Brain microvascular endothelial cell (primary cell): ENCODE measurements at regions not wholly inside any gene's neighbourhood (a gene's known extent, or its start where the extent isn't known, plus 50 kb on each side); places are given as distances from the start of the nearest gene placed in this dataset.
A peak's percentile ranks its signal among the peaks of the same experiment; 100 is the strongest.

Experiments
- DNase-seq: peaks from one replicate; pipeline ENCODE4 v3.0.0-alpha.2; 2020
- H3K27ac ChIP-seq: fragments of 250-450 bp; sonication (Bioruptor Pico); 2 replicates; pipeline ENCODE4 v1.5.1; 2020; ENCODE audit warnings: mild to moderate bottlenecking, moderate library complexity
- H3K27me3 ChIP-seq: fragments of 250-450 bp; sonication (Bioruptor Pico); replicated peaks from 2 replicates; pipeline ENCODE4 v1.5.1; 2020; ENCODE audit warnings: mild to moderate bottlenecking
- H3K36me3 ChIP-seq: fragments of 250-450 bp; sonication (Bioruptor Pico); replicated peaks from 2 replicates; pipeline ENCODE4 v1.5.1; 2020; ENCODE audit warnings: mild to moderate bottlenecking
- H3K4me3 ChIP-seq: 2 replicates; pipeline ENCODE4 v1.5.1; 2011; ENCODE audit warnings: low read depth, mild to moderate bottlenecking, control low read depth, low read length, moderate library complexity
- CTCF ChIP-seq: IDR thresholded peaks from 2 replicates; pipeline ENCODE4 v1.5.1; 2011; ENCODE audit warnings: low read depth, mild to moderate bottlenecking, moderate library complexity, low read length, control low read depth, inconsistent platforms; ENCODE audit errors: missing control alignments
- in situ Hi-C: cut with HindIII; loops from 2 replicates; pipeline ENCODE4 v1.10.0; 2017; ENCODE audit warnings: low sequenced_read_pairs, low pct_ligation_motif_present

- no peaks in the 10 kb centered on the region for H3K36me3 ChIP-seq
- no peaks in the 10 kb centered on the region for H3K27me3 ChIP-seq
- no peak overlapping the region for H3K4me3 ChIP-seq
- peak; percentile 22 for DNase-seq
- TF ChIP-seq CTCF, result no peak
- in situ Hi-C loops, result no loop called here
- H3K27ac ChIP-seq, result no peak overlapping the region
Measured at GRCh38 chr7:84548366-84549365, 354.1 kb upstream of the SEMA3A start.

- no peak for TF ChIP-seq CTCF
- no peak for DNase-seq
- H3K27ac ChIP-seq, result no peak overlapping the region
- H3K4me3 ChIP-seq, result no peak overlapping the region
- H3K36me3 ChIP-seq, result no peaks in the 10 kb centered on the region
- in situ Hi-C loops, result no loop called here
- H3K27me3 ChIP-seq, result no peaks in the 10 kb centered on the region
Measured at GRCh38 chr7:84547331-84547730, 352.7 kb upstream of the SEMA3A start.

GRCh38 chr7:84546403-84546802, 351.8 kb upstream of the SEMA3A start:
- TF ChIP-seq CTCF, result no peak
- in situ Hi-C loops, result no loop called here
- no peak overlapping the region for H3K4me3 ChIP-seq
- H3K27me3 ChIP-seq, result no peaks in the 10 kb centered on the region
- DNase-seq, result no peak
- no peak overlapping the region for H3K27ac ChIP-seq
- H3K36me3 ChIP-seq, result no peaks in the 10 kb centered on the region

GRCh38 chr7:84538268-84538667, 343.7 kb upstream of the SEMA3A start:
- no peak overlapping the region for H3K4me3 ChIP-seq
- no peaks in the 10 kb centered on the region for H3K36me3 ChIP-seq
- no peak for TF ChIP-seq CTCF
- H3K27me3 ChIP-seq, result no peaks in the 10 kb centered on the region
- DNase-seq, result no peak
- H3K27ac ChIP-seq, result no peak overlapping the region
- in situ Hi-C loops, result no loop called here

GRCh38 chr7:84536271-84536870, 341.8 kb upstream of the SEMA3A start:
- in situ Hi-C loops, result no loop called here
- Histone ChIP-seq H3K27me3 (no peaks in the 10 kb centered on the region), H3K27ac (no peak overlapping the region), H3K4me3 (no peak overlapping the region), H3K36me3 (no peaks in the 10 kb centered on the region)
- no peak for TF ChIP-seq CTCF
- DNase-seq, result no peak
